8988T (cell line): ENCODE measurements at regions not wholly inside any gene's neighbourhood (a gene's known extent, or its start where the extent isn't known, plus 50 kb on each side); places are given as distances from the start of the nearest gene placed in this dataset.
"Not testable (repeated sequence)": the region's sequence is repeated elsewhere in the genome, so short reads cannot be mapped to it uniquely, and the experiment has no call there.

Experiments used
- DNase-seq: peaks from one replicate; pipeline ENCODE4 v3.0.0; 2011

- no peak for DNase-seq
Measured at GRCh38 chr3:110865934-110866333, 205.7 kb upstream of the NECTIN3 start.

GRCh38 chr3:110868106-110868505 is 203.5 kb upstream of the NECTIN3 start:
- DNase-seq: no peak

GRCh38 chr3:110869736-110870135 is 201.9 kb upstream of the NECTIN3 start:
- no peak for DNase-seq

- DNase-seq: no peak
Measured at GRCh38 chr3:110871869-110872268, 199.7 kb upstream of the NECTIN3 start.

GRCh38 chr3:110878692-110879091 is 192.9 kb upstream of the NECTIN3 start:
- no peak for DNase-seq

GRCh38 chr3:110881069-110881468 is 190.5 kb upstream of the NECTIN3 start:
- DNase-seq: peak; percentile 20

GRCh38 chr3:110886222-110886893 is 185.3 kb upstream of the NECTIN3 start:
- DNase-seq: no peak

GRCh38 chr3:110887176-110887575 is 184.4 kb upstream of the NECTIN3 start:
- DNase-seq: no peak

- not testable (repeated sequence) for DNase-seq
Measured at GRCh38 chr3:110888625-110889375, 182.8 kb upstream of the NECTIN3 start.

GRCh38 chr3:110889376-110889699 is 182.3 kb upstream of the NECTIN3 start:
- DNase-seq: not testable (repeated sequence)

- no peak for DNase-seq
Measured at GRCh38 chr3:110894574-110894973, 177.0 kb upstream of the NECTIN3 start.

- no peak for DNase-seq
Measured at GRCh38 chr3:110895054-110895453, 176.6 kb upstream of the NECTIN3 start.

GRCh38 chr3:110897046-110897445 is 174.6 kb upstream of the NECTIN3 start:
- no peak for DNase-seq

- no peak for DNase-seq
Measured at GRCh38 chr3:110900576-110900975, 171.0 kb upstream of the NECTIN3 start.

GRCh38 chr3:110901536-110901935 is 170.1 kb upstream of the NECTIN3 start:
- DNase-seq: no peak

GRCh38 chr3:110902453-110903085 is 169.0 kb upstream of the NECTIN3 start:
- DNase-seq: no peak

GRCh38 chr3:110903771-110904519 is 167.7 kb upstream of the NECTIN3 start:
- DNase-seq: no peak

GRCh38 chr3:110904520-110904890 is 167.1 kb upstream of the NECTIN3 start:
- DNase-seq: no peak

- DNase-seq: no peak
Measured at GRCh38 chr3:110905121-110905520, 166.5 kb upstream of the NECTIN3 start.

- no peak for DNase-seq
Measured at GRCh38 chr3:110909839-110910238, 161.8 kb upstream of the NECTIN3 start.

GRCh38 chr3:110910346-110910955 is 161.2 kb upstream of the NECTIN3 start:
- no peak for DNase-seq

GRCh38 chr3:110918963-110919362 is 152.7 kb upstream of the NECTIN3 start:
- DNase-seq: no peak

GRCh38 chr3:110925798-110926197 is 145.8 kb upstream of the NECTIN3 start:
- no peak for DNase-seq
